ENCODE measurements at regions not wholly inside any gene's neighbourhood (a gene's known extent, or its start where the extent isn't known, plus 50 kb on each side); places are given as distances from the start of the nearest gene placed in this dataset.
"Not testable (repeated sequence)": the region's sequence is repeated elsewhere in the genome, so short reads cannot be mapped to it uniquely, and the experiment has no call there.

- no peak for DNase-seq (ENCODE audit: low spot score)
Observed at GRCh38 chr10:22158426-22158825, 59.4 kb downstream of the EBLN1 start.

- DNase-seq (ENCODE audit: low spot score): no peak
Observed at GRCh38 chr10:22156750-22157149, 61.1 kb downstream of the EBLN1 start.

GRCh38 chr10:22152403-22152802, 65.4 kb downstream of the EBLN1 start:
- no peak for DNase-seq (ENCODE audit: low spot score)

GRCh38 chr10:22150842-22151241, 67.0 kb downstream of the EBLN1 start:
- no peak for DNase-seq (ENCODE audit: low spot score)

GRCh38 chr10:22148961-22149360, 68.9 kb downstream of the EBLN1 start:
- no peak for DNase-seq (ENCODE audit: low spot score)

- DNase-seq (ENCODE audit: low spot score): not testable (repeated sequence)
Observed at GRCh38 chr10:22145873-22146272, 71.9 kb downstream of the EBLN1 start.

GRCh38 chr10:22137542-22137941, 80.3 kb downstream of the EBLN1 start:
- no peak for DNase-seq (ENCODE audit: low spot score)

GRCh38 chr10:22135591-22135990, 82.2 kb downstream of the EBLN1 start:
- no peak for DNase-seq (ENCODE audit: low spot score)

- DNase-seq (ENCODE audit: low spot score): no peak
Observed at GRCh38 chr10:22133749-22134624, 83.8 kb downstream of the EBLN1 start.

- not testable (repeated sequence) for DNase-seq (ENCODE audit: low spot score)
Observed at GRCh38 chr10:22130824-22131223, 87.0 kb downstream of the EBLN1 start.

GRCh38 chr10:22129612-22130011, 88.2 kb downstream of the EBLN1 start:
- DNase-seq (ENCODE audit: low spot score): not testable (repeated sequence)

GRCh38 chr10:22121181-22121580, 96.6 kb downstream of the EBLN1 start:
- DNase-seq (ENCODE audit: low spot score): not testable (repeated sequence)

- DNase-seq (ENCODE audit: low spot score): not testable (repeated sequence)
Observed at GRCh38 chr10:22120072-22120471, 97.7 kb downstream of the EBLN1 start.

- DNase-seq (ENCODE audit: low spot score): not testable (repeated sequence)
Observed at GRCh38 chr10:22119575-22119974, 98.2 kb downstream of the EBLN1 start.

- DNase-seq (ENCODE audit: low spot score): no peak
Observed at GRCh38 chr10:22111705-22112104, 106.1 kb downstream of the EBLN1 start.

GRCh38 chr10:22111260-22111659, 106.6 kb downstream of the EBLN1 start:
- DNase-seq (ENCODE audit: low spot score): no peak

GRCh38 chr10:22110761-22111160, 107.1 kb downstream of the EBLN1 start:
- no peak for DNase-seq (ENCODE audit: low spot score)

GRCh38 chr10:22105270-22105669, 101.7 kb upstream of the DNAJC1 start:
- no peak for DNase-seq (ENCODE audit: low spot score)

- no peak for DNase-seq (ENCODE audit: low spot score)
Observed at GRCh38 chr10:22103701-22104470, 100.4 kb upstream of the DNAJC1 start.

- no peak for DNase-seq (ENCODE audit: low spot score)
Observed at GRCh38 chr10:22097696-22098095, 94.2 kb upstream of the DNAJC1 start.

GRCh38 chr10:22091260-22091659, 87.7 kb upstream of the DNAJC1 start:
- DNase-seq (ENCODE audit: low spot score): not testable (repeated sequence)

GRCh38 chr10:22087402-22087738, 83.8 kb upstream of the DNAJC1 start:
- DNase-seq (ENCODE audit: low spot score): no peak

Measured in mucosa of gallbladder (tissue), 1 donor.